ENCODE measurements at regions not wholly inside any gene's neighbourhood (a gene's known extent, or its start where the extent isn't known, plus 50 kb on each side); places are given as distances from the start of the nearest gene placed in this dataset.

DNA sequence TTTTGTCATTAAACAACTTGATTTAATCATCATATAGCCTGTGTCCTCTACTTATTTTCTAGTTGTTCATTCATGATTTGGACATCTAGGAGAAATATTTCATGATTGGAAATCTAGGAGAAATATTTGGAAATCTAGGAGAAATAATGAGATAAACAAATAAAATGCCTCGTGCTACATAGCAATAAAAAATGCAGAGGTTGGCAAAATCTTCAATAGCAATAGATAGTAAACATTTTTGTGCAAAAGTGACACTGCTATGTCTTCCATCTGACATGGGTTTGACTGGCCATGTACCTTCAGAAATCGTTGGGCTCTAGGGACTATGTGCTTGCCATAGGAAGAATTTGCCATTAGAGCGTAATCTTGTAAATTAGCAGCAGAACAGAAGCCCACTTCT lies 1304.5 kb upstream of the ZEB2 start (continued):
- TF ChIP-seq, protein P1, sequence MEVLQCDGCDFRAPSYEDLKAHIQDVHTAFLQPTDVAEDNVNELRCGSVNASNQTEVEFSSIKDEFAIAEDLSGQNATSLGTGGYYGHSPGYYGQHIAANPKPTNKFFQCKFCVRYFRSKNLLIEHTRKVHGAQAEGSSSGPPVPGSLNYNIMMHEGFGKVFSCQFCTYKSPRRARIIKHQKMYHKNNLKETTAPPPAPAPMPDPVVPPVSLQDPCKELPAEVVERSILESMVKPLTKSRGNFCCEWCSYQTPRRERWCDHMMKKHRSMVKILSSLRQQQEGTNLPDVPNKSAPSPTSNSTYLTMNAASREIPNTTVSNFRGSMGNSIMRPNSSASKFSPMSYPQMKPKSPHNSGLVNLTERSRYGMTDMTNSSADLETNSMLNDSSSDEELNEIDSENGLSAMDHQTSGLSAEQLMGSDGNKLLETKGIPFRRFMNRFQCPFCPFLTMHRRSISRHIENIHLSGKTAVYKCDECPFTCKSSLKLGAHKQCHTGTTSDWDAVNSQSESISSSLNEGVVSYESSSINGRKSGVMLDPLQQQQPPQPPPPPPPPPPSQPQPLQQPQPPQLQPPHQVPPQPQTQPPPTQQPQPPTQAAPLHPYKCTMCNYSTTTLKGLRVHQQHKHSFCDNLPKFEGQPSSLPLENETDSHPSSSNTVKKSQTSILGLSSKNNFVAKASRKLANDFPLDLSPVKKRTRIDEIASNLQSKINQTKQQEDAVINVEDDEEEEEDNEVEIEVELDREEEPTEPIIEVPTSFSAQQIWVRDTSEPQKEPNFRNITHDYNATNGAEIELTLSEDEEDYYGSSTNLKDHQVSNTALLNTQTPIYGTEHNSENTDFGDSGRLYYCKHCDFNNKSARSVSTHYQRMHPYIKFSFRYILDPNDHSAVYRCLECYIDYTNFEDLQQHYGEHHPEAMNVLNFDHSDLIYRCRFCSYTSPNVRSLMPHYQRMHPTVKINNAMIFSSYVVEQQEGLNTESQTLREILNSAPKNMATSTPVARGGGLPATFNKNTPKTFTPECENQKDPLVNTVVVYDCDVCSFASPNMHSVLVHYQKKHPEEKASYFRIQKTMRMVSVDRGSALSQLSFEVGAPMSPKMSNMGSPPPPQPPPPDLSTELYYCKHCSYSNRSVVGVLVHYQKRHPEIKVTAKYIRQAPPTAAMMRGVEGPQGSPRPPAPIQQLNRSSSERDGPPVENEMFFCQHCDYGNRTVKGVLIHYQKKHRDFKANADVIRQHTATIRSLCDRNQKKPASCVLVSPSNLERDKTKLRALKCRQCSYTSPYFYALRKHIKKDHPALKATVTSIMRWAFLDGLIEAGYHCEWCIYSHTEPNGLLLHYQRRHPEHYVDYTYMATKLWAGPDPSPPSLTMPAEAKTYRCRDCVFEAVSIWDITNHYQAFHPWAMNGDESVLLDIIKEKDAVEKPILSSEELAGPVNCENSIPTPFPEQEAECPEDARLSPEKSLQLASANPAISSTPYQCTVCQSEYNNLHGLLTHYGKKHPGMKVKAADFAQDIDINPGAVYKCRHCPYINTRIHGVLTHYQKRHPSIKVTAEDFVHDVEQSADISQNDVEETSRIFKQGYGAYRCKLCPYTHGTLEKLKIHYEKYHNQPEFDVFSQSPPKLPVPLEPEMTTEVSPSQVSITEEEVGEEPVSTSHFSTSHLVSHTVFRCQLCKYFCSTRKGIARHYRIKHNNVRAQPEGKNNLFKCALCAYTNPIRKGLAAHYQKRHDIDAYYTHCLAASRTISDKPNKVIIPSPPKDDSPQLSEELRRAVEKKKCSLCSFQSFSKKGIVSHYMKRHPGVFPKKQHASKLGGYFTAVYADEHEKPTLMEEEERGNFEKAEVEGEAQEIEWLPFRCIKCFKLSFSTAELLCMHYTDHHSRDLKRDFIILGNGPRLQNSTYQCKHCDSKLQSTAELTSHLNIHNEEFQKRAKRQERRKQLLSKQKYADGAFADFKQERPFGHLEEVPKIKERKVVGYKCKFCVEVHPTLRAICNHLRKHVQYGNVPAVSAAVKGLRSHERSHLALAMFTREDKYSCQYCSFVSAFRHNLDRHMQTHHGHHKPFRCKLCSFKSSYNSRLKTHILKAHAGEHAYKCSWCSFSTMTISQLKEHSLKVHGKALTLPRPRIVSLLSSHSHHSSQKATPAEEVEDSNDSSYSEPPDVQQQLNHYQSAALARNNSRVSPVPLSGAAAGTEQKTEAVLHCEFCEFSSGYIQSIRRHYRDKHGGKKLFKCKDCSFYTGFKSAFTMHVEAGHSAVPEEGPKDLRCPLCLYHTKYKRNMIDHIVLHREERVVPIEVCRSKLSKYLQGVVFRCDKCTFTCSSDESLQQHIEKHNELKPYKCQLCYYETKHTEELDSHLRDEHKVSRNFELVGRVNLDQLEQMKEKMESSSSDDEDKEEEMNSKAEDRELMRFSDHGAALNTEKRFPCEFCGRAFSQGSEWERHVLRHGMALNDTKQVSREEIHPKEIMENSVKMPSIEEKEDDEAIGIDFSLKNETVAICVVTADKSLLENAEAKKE (CRISPR knock-in tag; IDR thresholded peaks at IDR 0.05): no peak
- TF ChIP-seq CREB1 (CRISPR knock-in tag; IDR thresholded peaks at IDR 0.05; ENCODE audit: low read depth) (no peak), POLR2AphosphoS5 (IDR thresholded peaks at IDR 0.05; ENCODE audit: low read depth) (no peak), REST (IDR thresholded peaks at IDR 0.05; ENCODE audit: unreplicated experiment) (no peak)
- TF ChIP-seq, protein P2, sequence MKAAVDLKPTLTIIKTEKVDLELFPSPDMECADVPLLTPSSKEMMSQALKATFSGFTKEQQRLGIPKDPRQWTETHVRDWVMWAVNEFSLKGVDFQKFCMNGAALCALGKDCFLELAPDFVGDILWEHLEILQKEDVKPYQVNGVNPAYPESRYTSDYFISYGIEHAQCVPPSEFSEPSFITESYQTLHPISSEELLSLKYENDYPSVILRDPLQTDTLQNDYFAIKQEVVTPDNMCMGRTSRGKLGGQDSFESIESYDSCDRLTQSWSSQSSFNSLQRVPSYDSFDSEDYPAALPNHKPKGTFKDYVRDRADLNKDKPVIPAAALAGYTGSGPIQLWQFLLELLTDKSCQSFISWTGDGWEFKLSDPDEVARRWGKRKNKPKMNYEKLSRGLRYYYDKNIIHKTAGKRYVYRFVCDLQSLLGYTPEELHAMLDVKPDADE (IDR thresholded peaks at IDR 0.05): no peak

All from GM23338 (cell line).